Activated T-helper 1 cell treated with anti-CD3 and anti-CD28 coated beads, Interleukin-2, amount 50 U/mL, for 16 hours (primary cell): ENCODE measurements at regions not wholly inside any gene's neighbourhood (a gene's known extent, or its start where the extent isn't known, plus 50 kb on each side); places are given as distances from the start of the nearest gene placed in this dataset.
"Not testable (repeated sequence)": the region's sequence is repeated elsewhere in the genome, so short reads cannot be mapped to it uniquely, and the experiment has no call there.

Experiments used
- DNase-seq, 2 donors: peaks; one replicate each; pipeline ENCODE4 v3.0.0-alpha.2; 2020; ENCODE audit warnings: low read depth in 1 of 2, low spot score in 1 of 2

GRCh38 chr4:189627041-189627440, 313.6 kb upstream of the FRG1 start:
- DNase-seq: not testable (repeated sequence)

GRCh38 chr4:189629733-189630132, 310.9 kb upstream of the FRG1 start:
- not testable (repeated sequence) for DNase-seq

GRCh38 chr4:189630913-189631567, 309.6 kb upstream of the FRG1 start:
- DNase-seq: not testable (repeated sequence)

GRCh38 chr4:189631568-189631916, 309.1 kb upstream of the FRG1 start:
- DNase-seq: not testable (repeated sequence)

- DNase-seq: not testable (repeated sequence)
These were observed 290.2 kb upstream of the FRG1 start for GRCh38 chr4:189650436-189650835.

GRCh38 chr4:189653130-189653653, 287.5 kb upstream of the FRG1 start:
- DNase-seq: not testable (repeated sequence)

GRCh38 chr4:189653983-189654382, 286.7 kb upstream of the FRG1 start:
- not testable (repeated sequence) for DNase-seq

- DNase-seq: not testable (repeated sequence)
These were observed 286.3 kb upstream of the FRG1 start for GRCh38 chr4:189654396-189654795.

- not testable (repeated sequence) for DNase-seq
These were observed 284.9 kb upstream of the FRG1 start for GRCh38 chr4:189655817-189656216.

- DNase-seq: no peak
These were observed 284.0 kb upstream of the FRG1 start for GRCh38 chr4:189656641-189657040.

- DNase-seq: not testable (repeated sequence)
These were observed 282.4 kb upstream of the FRG1 start for GRCh38 chr4:189658259-189658658.

- DNase-seq: not testable (repeated sequence)
These were observed 281.8 kb upstream of the FRG1 start for GRCh38 chr4:189658831-189659230.

- DNase-seq: no peak
These were observed 281.4 kb upstream of the FRG1 start for GRCh38 chr4:189659287-189659686.

GRCh38 chr4:189660722-189661360, 279.8 kb upstream of the FRG1 start:
- DNase-seq: no peak

- DNase-seq: no peak
These were observed 275.9 kb upstream of the FRG1 start for GRCh38 chr4:189664693-189665250.

GRCh38 chr4:189665712-189666305, 274.9 kb upstream of the FRG1 start:
- not testable (repeated sequence) for DNase-seq

- DNase-seq: not testable (repeated sequence)
These were observed 273.3 kb upstream of the FRG1 start for GRCh38 chr4:189667386-189667785.

GRCh38 chr4:189697675-189698245, 242.9 kb upstream of the FRG1 start:
- not testable (repeated sequence) for DNase-seq

- DNase-seq: not testable (repeated sequence)
These were observed 237.7 kb upstream of the FRG1 start for GRCh38 chr4:189703000-189703399.

- DNase-seq: not testable (repeated sequence)
These were observed 233.9 kb upstream of the FRG1 start for GRCh38 chr4:189706821-189707220.

- not testable (repeated sequence) for DNase-seq
These were observed 233.4 kb upstream of the FRG1 start for GRCh38 chr4:189707227-189707626.
